Karpas-422 (cell line): ENCODE measurements at regions not wholly inside any gene's neighbourhood (a gene's known extent, or its start where the extent isn't known, plus 50 kb on each side); places are given as distances from the start of the nearest gene placed in this dataset.

Experiments used
- DNase-seq: peaks from one replicate; pipeline ENCODE4 v3.0.0-alpha.2; 2015
- H2AFZ ChIP-seq: fragments of 200-600 bp; sonication (generic); 2 replicates; pipeline ENCODE4 v1.6.1; 2014; ENCODE audit warnings: antibody characterized with exemption, low read length, mixed read lengths
- H3K27ac ChIP-seq: fragments of 200-600 bp; sonication (generic); 2 replicates; pipeline ENCODE4 v1.5.1; 2014; ENCODE audit warnings: mild to moderate bottlenecking, low read length, moderate library complexity
- H3K27me3 ChIP-seq: fragments of 200-600 bp; sonication (generic); 2 replicates; pipeline ENCODE4 v1.6.1; 2014; ENCODE audit warnings: low read length, mixed read lengths
- H3K36me3 ChIP-seq: fragments of 200-600 bp; sonication (generic); 2 replicates; pipeline ENCODE4 v1.6.1; 2014; ENCODE audit warnings: low read length, mixed read lengths; ENCODE audit not compliant: insufficient read depth
- H3K4me1 ChIP-seq: fragments of 200-600 bp; sonication (generic); 2 replicates; pipeline ENCODE4 v1.6.1; 2014; ENCODE audit warnings: mild to moderate bottlenecking, low read length, mixed read lengths
- H3K4me2 ChIP-seq: fragments of 200-600 bp; sonication (generic); 2 replicates; pipeline ENCODE4 v1.6.1; 2014; ENCODE audit warnings: low read length, low read depth, mild to moderate bottlenecking; ENCODE audit not compliant: poor library complexity, severe bottlenecking
- H3K4me3 ChIP-seq: fragments of 200-600 bp; sonication (generic); 2 replicates; pipeline ENCODE4 v1.5.1; 2014; ENCODE audit warnings: mild to moderate bottlenecking, antibody characterized with exemption, low read length, mixed read lengths
- H3K79me2 ChIP-seq: fragments of 200-600 bp; sonication (generic); 2 replicates; pipeline ENCODE4 v1.6.1; 2014; ENCODE audit warnings: mild to moderate bottlenecking, low read length, mixed read lengths
- H3K9ac ChIP-seq: fragments of 200-600 bp; sonication (generic); 2 replicates; pipeline ENCODE4 v1.6.0; 2014; ENCODE audit warnings: low read length
- H3K9me2 ChIP-seq: fragments of 200-600 bp; sonication (generic), shearing (Covaris generic); replicated peaks from 2 replicates; pipeline ENCODE4 v1.6.0; 2014; ENCODE audit warnings: mild to moderate bottlenecking, low read length, moderate library complexity; ENCODE audit not compliant: insufficient read depth
- H3K9me3 ChIP-seq: fragments of 300-700, 200-600 bp; sonication (generic); 2 replicates; pipeline ENCODE4 v1.6.1; 2014; ENCODE audit warnings: low read length, mixed read lengths
- H4K20me1 ChIP-seq: fragments of 200-600 bp; sonication (generic); 2 replicates; pipeline ENCODE4 v1.6.1; 2014; ENCODE audit warnings: mild to moderate bottlenecking, antibody characterized with exemption, low read length, low read depth; ENCODE audit not compliant: insufficient read depth

DNA sequence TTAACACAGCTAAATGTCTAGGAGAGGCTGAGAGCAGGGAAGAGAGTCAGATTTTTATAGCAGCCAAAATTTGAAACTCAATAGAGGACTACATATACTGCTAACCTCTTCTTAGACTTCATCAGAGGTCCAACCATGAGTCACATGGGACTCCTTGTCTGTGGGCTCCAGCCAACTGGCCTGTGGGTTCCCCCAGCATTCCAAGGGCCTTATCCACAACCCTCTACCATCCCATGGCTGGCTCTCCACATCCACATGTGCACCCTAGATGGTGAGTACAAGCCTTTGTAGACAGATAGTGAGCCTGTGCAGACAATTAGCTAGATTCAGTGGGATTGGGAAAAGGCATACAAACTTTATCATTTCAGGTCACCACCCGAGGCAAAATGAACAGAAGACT lies 901.9 kb upstream of the ZEB2 start:
- Histone ChIP-seq H3K79me2 (no peaks in the 10 kb centered on the region), H3K4me1 (no peaks in the 10 kb centered on the region), H3K36me3 (no peaks in the 10 kb centered on the region), H3K27ac (no peak overlapping the region), H3K4me2 (no peak overlapping the region), H2AFZ (no peak overlapping the region), H3K9ac (no peak overlapping the region), H3K27me3 (no peaks in the 10 kb centered on the region), H3K9me2 (no peaks in the 10 kb centered on the region), H4K20me1 (no peaks in the 10 kb centered on the region), H3K9me3 (peaks cover 7% of the 10 kb centered on the region; the same call in 1 of the 2 replicates), H3K4me3 (no peak overlapping the region)
- DNase-seq = no peak

DNA sequence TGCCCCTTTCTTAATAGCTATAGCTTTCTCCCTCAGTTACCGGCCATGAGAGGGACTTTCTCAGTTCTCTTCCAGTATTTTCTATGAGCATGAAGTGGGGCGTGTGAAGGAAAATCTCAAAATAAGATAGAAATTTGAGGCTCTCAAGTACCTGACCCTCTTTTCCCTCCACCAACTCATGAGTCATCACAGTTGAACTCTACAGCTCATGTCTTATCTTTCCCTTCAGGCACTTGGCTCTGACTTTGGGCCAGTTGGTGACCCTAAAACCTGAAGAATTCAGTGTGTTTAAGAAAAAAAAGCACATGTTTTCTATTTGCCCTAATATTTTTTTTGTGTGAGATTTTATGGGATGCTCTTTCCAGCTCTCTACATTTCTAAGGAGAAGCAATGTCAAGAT lies 896.7 kb upstream of the ZEB2 start:
- no peak overlapping the region for H3K4me3 ChIP-seq
- no peaks in the 10 kb centered on the region for H3K9me3 ChIP-seq
- H4K20me1 ChIP-seq = no peaks in the 10 kb centered on the region
- no peaks in the 10 kb centered on the region for H3K36me3 ChIP-seq
- H3K4me1 ChIP-seq = peaks cover 13% of the 10 kb centered on the region
- H3K9ac ChIP-seq = no peak overlapping the region
- H3K79me2 ChIP-seq = no peaks in the 10 kb centered on the region
- no peaks in the 10 kb centered on the region for H3K27me3 ChIP-seq
- H2AFZ ChIP-seq = no peak overlapping the region
- no peak overlapping the region for H3K4me2 ChIP-seq
- H3K27ac ChIP-seq = no peak overlapping the region
- no peaks in the 10 kb centered on the region for H3K9me2 ChIP-seq
- DNase-seq = no peak

DNA sequence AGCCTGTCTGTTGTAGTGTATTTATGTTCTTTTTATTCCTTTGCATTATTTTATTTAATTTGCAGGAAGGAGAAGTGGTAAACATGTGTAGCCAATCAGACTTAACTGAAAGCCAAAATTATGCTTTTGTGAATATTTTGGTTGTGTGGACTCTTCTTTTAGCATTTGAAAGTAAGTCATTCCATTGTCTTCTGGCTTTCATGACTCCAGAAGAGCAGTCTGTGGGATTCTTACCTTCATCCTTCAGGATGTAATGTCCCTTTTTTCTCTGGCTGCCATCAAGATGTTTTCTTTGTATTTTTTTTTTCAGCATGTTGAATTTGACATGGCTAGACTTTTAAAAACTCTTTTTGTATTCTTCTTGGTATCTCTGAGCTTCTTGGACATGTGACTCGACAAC lies 895.2 kb upstream of the ZEB2 start:
- H3K79me2 ChIP-seq = no peaks in the 10 kb centered on the region
- no peaks in the 10 kb centered on the region for H3K9me3 ChIP-seq
- no peaks in the 10 kb centered on the region for H3K27me3 ChIP-seq
- no peak overlapping the region for H3K9ac ChIP-seq
- H3K27ac ChIP-seq = no peak overlapping the region
- H3K4me2 ChIP-seq = no peak overlapping the region
- peaks cover 22% of the 10 kb centered on the region for H3K4me1 ChIP-seq
- no peak overlapping the region for H2AFZ ChIP-seq
- H3K4me3 ChIP-seq = no peak overlapping the region
- H3K9me2 ChIP-seq = no peaks in the 10 kb centered on the region
- no peaks in the 10 kb centered on the region for H3K36me3 ChIP-seq
- H4K20me1 ChIP-seq = no peaks in the 10 kb centered on the region
- DNase-seq = no peak

DNA sequence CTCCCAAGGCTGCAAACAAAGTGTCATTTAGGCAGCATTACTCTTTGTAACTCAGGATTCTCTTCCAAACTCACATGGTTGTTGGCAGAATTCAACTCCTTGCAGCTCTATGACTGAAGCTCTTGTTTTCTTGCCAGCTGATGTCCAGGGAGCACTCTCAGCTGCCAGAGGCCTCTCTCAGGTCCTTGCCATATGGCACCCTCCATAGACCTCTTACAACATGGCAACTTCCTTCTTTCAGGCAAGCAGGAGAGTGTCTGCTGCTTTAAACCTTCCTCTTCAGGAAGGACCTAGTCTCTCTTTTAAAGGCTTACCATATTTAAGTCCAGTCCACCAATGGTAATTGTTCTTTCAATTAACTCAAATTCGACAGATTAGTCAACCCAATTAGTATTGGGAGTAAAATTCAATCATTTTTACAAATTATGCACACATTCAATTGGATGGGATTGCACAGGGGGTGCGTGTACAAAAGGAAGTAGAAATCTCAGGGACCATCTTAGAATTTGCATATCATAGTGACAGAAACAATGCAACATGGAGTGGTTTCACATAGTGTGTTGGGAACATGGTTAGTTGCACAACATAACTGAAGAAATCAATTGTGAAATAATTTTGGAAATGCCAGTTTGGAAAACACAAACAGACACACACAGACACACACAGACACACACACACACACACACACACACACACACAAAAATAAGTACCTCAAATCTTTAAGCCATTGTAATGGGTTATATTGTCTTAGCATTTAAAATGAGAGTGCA lies 893.5 kb upstream of the ZEB2 start:
- no peaks in the 10 kb centered on the region for H4K20me1 ChIP-seq
- H3K4me3 ChIP-seq = no peak overlapping the region
- no peak overlapping the region for H3K4me2 ChIP-seq
- no peaks in the 10 kb centered on the region for H3K27me3 ChIP-seq
- H3K9me2 ChIP-seq = no peaks in the 10 kb centered on the region
- no peaks in the 10 kb centered on the region for H3K36me3 ChIP-seq
- H3K27ac ChIP-seq = no peak overlapping the region
- peaks cover 22% of the 10 kb centered on the region for H3K4me1 ChIP-seq
- H2AFZ ChIP-seq = no peak overlapping the region
- H3K79me2 ChIP-seq = no peaks in the 10 kb centered on the region
- no peak overlapping the region for H3K9ac ChIP-seq
- DNase-seq = peak; percentile 20
- no peaks in the 10 kb centered on the region for H3K9me3 ChIP-seq

DNA sequence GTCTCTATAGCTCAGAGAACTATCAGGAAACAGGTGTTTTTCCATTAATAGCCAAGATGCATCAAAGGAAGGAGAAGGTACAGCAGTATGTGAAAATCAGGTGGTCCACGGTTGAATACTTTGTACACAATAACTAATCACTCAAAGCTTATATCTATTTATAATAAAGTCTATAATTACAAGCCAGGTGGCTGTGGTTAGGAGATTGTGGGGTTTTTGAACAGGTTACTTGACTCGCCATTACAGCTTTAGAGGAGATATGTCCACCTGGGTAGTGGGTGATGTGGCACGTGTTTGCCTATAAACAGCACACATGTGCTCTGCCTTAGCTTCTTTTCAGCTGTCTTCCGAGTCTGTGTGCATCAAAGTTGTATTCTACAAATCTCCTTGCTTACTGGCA lies 892.2 kb upstream of the ZEB2 start:
- Histone ChIP-seq H3K9me3 (no peaks in the 10 kb centered on the region), H2AFZ (no peak overlapping the region), H3K9me2 (no peaks in the 10 kb centered on the region), H3K79me2 (no peaks in the 10 kb centered on the region), H3K36me3 (no peaks in the 10 kb centered on the region), H3K4me1 (peaks cover 22% of the 10 kb centered on the region), H3K27ac (no peak overlapping the region), H3K4me2 (peak overlapping the region; percentile 27), H3K4me3 (no peak overlapping the region), H3K9ac (no peak overlapping the region), H3K27me3 (no peaks in the 10 kb centered on the region), H4K20me1 (no peaks in the 10 kb centered on the region)
- peak; percentile 35 for DNase-seq

DNA sequence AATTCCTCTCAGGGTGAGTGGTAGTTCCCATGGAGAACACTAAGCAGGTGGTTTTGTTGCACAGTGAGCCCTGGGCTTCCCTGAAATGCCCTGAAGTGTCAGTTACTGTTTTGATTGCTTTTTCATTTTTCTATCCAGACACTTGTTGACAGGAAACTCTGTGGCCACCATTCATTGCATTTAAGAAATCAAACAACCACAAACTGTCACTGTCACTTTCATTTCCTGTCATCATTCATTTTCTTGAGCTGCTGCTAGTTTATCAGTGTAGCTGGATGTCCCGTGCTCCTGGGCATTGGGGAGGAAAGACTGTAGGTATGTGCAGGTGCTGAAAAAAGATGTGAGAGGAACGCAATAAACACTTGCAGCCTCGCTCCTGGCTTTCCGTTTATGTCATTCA lies 891.6 kb upstream of the ZEB2 start:
- Histone ChIP-seq H3K79me2 (no peaks in the 10 kb centered on the region), H3K4me1 (peaks cover 22% of the 10 kb centered on the region), H3K27me3 (no peaks in the 10 kb centered on the region), H3K27ac (0 out of 2 replicates have a peak overlapping the region, but pooled peaks have one; percentile 14), H2AFZ (peak overlapping the region; percentile 38; the same call in 1 of the 2 replicates), H3K4me2 (peak overlapping the region; percentile 27), H3K9ac (no peak overlapping the region), H4K20me1 (no peaks in the 10 kb centered on the region), H3K9me3 (no peaks in the 10 kb centered on the region), H3K36me3 (no peaks in the 10 kb centered on the region), H3K9me2 (no peaks in the 10 kb centered on the region), H3K4me3 (peak overlapping the region; percentile 4; the same call in 1 of the 2 replicates)
- peak; percentile 32 for DNase-seq

DNA sequence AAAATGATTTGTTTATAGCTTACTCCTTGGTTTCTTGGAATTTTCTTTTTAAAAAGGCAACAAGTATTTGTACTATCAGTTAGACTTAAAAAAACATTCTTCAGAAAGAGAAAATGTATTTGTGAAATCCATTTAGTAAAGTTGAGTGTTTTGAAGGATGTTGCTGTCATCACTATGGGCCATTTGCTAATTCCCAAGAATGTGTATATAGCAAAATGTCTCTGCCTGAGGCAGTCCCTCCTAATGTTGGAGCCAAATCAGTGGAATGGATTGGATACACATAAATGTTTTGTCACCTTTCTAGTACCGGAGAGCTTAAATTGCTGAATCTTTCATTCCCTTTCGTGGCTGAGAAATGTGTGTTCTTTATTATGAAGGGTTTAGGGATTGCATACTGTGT lies 890.2 kb upstream of the ZEB2 start:
- no peaks in the 10 kb centered on the region for H4K20me1 ChIP-seq
- no peak overlapping the region for H3K4me2 ChIP-seq
- H3K9me2 ChIP-seq = no peaks in the 10 kb centered on the region
- H2AFZ ChIP-seq = no peak overlapping the region
- H3K4me1 ChIP-seq = peaks cover 22% of the 10 kb centered on the region
- no peak for DNase-seq
- H3K9ac ChIP-seq = no peak overlapping the region
- no peaks in the 10 kb centered on the region for H3K9me3 ChIP-seq
- no peaks in the 10 kb centered on the region for H3K27me3 ChIP-seq
- H3K4me3 ChIP-seq = no peak overlapping the region
- no peak overlapping the region for H3K27ac ChIP-seq
- H3K79me2 ChIP-seq = no peaks in the 10 kb centered on the region
- no peaks in the 10 kb centered on the region for H3K36me3 ChIP-seq

DNA sequence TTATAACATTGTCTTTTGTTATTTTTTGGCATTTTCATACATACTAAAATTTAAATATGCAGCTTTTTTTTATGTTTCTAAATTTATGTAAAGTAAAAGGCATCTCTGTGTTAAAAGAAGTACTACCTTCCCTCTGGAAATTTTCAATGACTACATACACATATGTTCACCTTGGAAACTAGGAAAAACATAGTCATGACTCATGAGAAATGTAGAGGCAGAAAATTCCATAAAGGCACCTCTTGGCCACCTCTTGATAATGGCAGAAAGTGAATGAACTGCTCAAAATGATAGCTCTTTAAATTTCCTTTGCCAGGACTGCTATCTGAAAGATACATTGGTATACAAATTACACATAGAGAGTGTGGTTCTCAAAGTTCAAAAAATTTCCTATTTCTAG lies 889.1 kb upstream of the ZEB2 start:
- H3K4me1 ChIP-seq = peaks cover 22% of the 10 kb centered on the region
- no peak for DNase-seq
- H3K9me3 ChIP-seq = no peaks in the 10 kb centered on the region
- no peak overlapping the region for H3K9ac ChIP-seq
- H3K4me2 ChIP-seq = no peak overlapping the region
- no peak overlapping the region for H2AFZ ChIP-seq
- H3K36me3 ChIP-seq = no peaks in the 10 kb centered on the region
- no peaks in the 10 kb centered on the region for H3K9me2 ChIP-seq
- no peaks in the 10 kb centered on the region for H3K79me2 ChIP-seq
- no peaks in the 10 kb centered on the region for H4K20me1 ChIP-seq
- no peak overlapping the region for H3K27ac ChIP-seq
- no peak overlapping the region for H3K4me3 ChIP-seq
- no peaks in the 10 kb centered on the region for H3K27me3 ChIP-seq
